Endodermal cell (in vitro differentiated cells): ENCODE measurements at regions not wholly inside any gene's neighbourhood (a gene's known extent, or its start where the extent isn't known, plus 50 kb on each side); places are given as distances from the start of the nearest gene placed in this dataset.

Experiments used
- DNase-seq: peaks from one replicate; pipeline ENCODE4 v3.0.0-alpha.2; 2017
- H3K27ac ChIP-seq: 2 replicates; pipeline ENCODE4 v1.5.1; 2013; ENCODE audit warnings: mild to moderate bottlenecking, low read depth, low read length, moderate library complexity
- H3K27me3 ChIP-seq: 2 replicates; pipeline ENCODE4 v1.6.1; 2013; ENCODE audit warnings: mild to moderate bottlenecking, low read length, moderate library complexity; ENCODE audit not compliant: insufficient read depth, control insufficient read depth, poor library complexity, severe bottlenecking
- H3K36me3 ChIP-seq: 2 replicates; pipeline ENCODE4 v1.7.0; 2013; ENCODE audit warnings: mild to moderate bottlenecking, low read length, moderate library complexity; ENCODE audit not compliant: control insufficient read depth, insufficient read depth
- H3K4me1 ChIP-seq: one replicate; pipeline ENCODE4 v1.7.0; 2013; ENCODE audit warnings: low read length; ENCODE audit not compliant: control insufficient read depth, insufficient read depth
- H3K4me3 ChIP-seq: 2 replicates; pipeline ENCODE4 v1.5.1; 2013; ENCODE audit warnings: mild to moderate bottlenecking, low read length, moderate library complexity
- H3K9ac ChIP-seq: 2 replicates; pipeline ENCODE4 v1.6.1; 2013; ENCODE audit warnings: mild to moderate bottlenecking, low read length, moderate library complexity; ENCODE audit not compliant: poor library complexity, severe bottlenecking; ENCODE audit errors: extremely low read depth
- H3K9me3 ChIP-seq: 2 replicates; pipeline ENCODE4 v1.6.1; 2013; ENCODE audit warnings: mild to moderate bottlenecking, low read length, moderate library complexity; ENCODE audit not compliant: control insufficient read depth
- H3K27ac Mint-ChIP-seq: 2 replicates; pipeline ENCODE4 v1.8.0; 2020; ENCODE audit warnings: mixed read lengths
- H3K27me3 Mint-ChIP-seq: 2 replicates; pipeline ENCODE4 v1.8.0; 2021; ENCODE audit warnings: mild to moderate bottlenecking, mixed read lengths; ENCODE audit not compliant: insufficient read depth
- H3K36me3 Mint-ChIP-seq: 2 replicates; pipeline ENCODE4 v1.8.0; 2020; ENCODE audit warnings: low read depth, mixed read lengths
- H3K4me1 Mint-ChIP-seq: 2 replicates; pipeline ENCODE4 v1.8.0; 2020; ENCODE audit warnings: mixed read lengths
- H3K4me3 Mint-ChIP-seq: 2 replicates; pipeline ENCODE4 v1.8.0; 2020; ENCODE audit warnings: mild to moderate bottlenecking, moderate library complexity, mixed read lengths
- H3K9me3 Mint-ChIP-seq: 2 replicates; pipeline ENCODE4 v1.8.0; 2020; ENCODE audit warnings: mild to moderate bottlenecking, mixed read lengths
- CTCF ChIP-seq: fragments of 200-600 bp; sonication (generic); conservative IDR thresholded peaks from 2 replicates; pipeline ENCODE4 v1.5.0; 2021; ENCODE audit warnings: antibody characterized with exemption, mild to moderate bottlenecking
- WGBS, 2 experiments: methylation state at CpG; one replicate each; pipeline versions ENCODE4 v1.1.5 to v1.1.7; 2013; ENCODE audit warnings: missing lambda C conversion rate in 2 of 2, mixed read lengths in 1 of 2; ENCODE audit not compliant: insufficient coverage in 1 of 2, insufficient read length in 1 of 2; 5-methylcytosine and 5-hydroxymethylcytosine counted together

GRCh38 chr9:18215626-18216025, 258.3 kb upstream of the ADAMTSL1 start:
- no peak overlapping the region for H3K27ac Mint-ChIP-seq
- H3K4me3 Mint-ChIP-seq: no peak overlapping the region
- no peaks in the 10 kb centered on the region for H3K4me1 ChIP-seq
- no peaks in the 10 kb centered on the region for H3K36me3 ChIP-seq
- DNase-seq: no peak
- H3K9me3 ChIP-seq: no peaks in the 10 kb centered on the region
- H3K9me3 Mint-ChIP-seq: no peaks in the 10 kb centered on the region
- WGBS, 2 experiments: 75 to 89% methylated on average over 3 of the region's 3 CpGs
- no peaks in the 10 kb centered on the region for H3K36me3 Mint-ChIP-seq
- no peak overlapping the region for H3K9ac ChIP-seq
- no peak overlapping the region for H3K27ac ChIP-seq
- H3K4me3 ChIP-seq: no peak overlapping the region
- no peak for TF ChIP-seq CTCF
- no peaks in the 10 kb centered on the region for H3K27me3 Mint-ChIP-seq
- no peaks in the 10 kb centered on the region for H3K4me1 Mint-ChIP-seq
- no peaks in the 10 kb centered on the region for H3K27me3 ChIP-seq

- no peak overlapping the region for H3K27ac Mint-ChIP-seq
- TF ChIP-seq CTCF: no peak
- H3K27me3 Mint-ChIP-seq: no peaks in the 10 kb centered on the region
- WGBS, 2 experiments: 95 to 100% methylated on average over 1 of the region's 1 CpG
- Histone ChIP-seq H3K27ac (no peak overlapping the region), H3K9me3 (no peaks in the 10 kb centered on the region), H3K4me1 (no peaks in the 10 kb centered on the region), H3K4me3 (no peak overlapping the region), H3K9ac (no peak overlapping the region), H3K36me3 (no peaks in the 10 kb centered on the region), H3K27me3 (no peaks in the 10 kb centered on the region)
- DNase-seq: no peak
- no peaks in the 10 kb centered on the region for H3K9me3 Mint-ChIP-seq
- H3K4me1 Mint-ChIP-seq: no peaks in the 10 kb centered on the region
- H3K36me3 Mint-ChIP-seq: no peaks in the 10 kb centered on the region
- H3K4me3 Mint-ChIP-seq: no peak overlapping the region
These were observed 257.6 kb upstream of the ADAMTSL1 start for GRCh38 chr9:18216376-18216775.

GRCh38 chr9:18228101-18228500, 245.9 kb upstream of the ADAMTSL1 start:
- H3K4me1 ChIP-seq: no peaks in the 10 kb centered on the region
- no peak overlapping the region for H3K4me3 ChIP-seq
- H3K27ac Mint-ChIP-seq: no peak overlapping the region
- peaks cover 6% of the 10 kb centered on the region for H3K9me3 Mint-ChIP-seq
- H3K36me3 Mint-ChIP-seq: no peaks in the 10 kb centered on the region
- no peak for TF ChIP-seq CTCF
- H3K4me1 Mint-ChIP-seq: no peaks in the 10 kb centered on the region
- H3K36me3 ChIP-seq: no peaks in the 10 kb centered on the region
- no peak overlapping the region for H3K9ac ChIP-seq
- no peaks in the 10 kb centered on the region for H3K27me3 ChIP-seq
- no peak for DNase-seq
- H3K9me3 ChIP-seq: no peaks in the 10 kb centered on the region
- WGBS, 2 experiments: 88 to 100% methylated on average over 2 to 3 of the region's 3 CpGs
- H3K27ac ChIP-seq: no peak overlapping the region
- H3K27me3 Mint-ChIP-seq: no peaks in the 10 kb centered on the region
- no peak overlapping the region for H3K4me3 Mint-ChIP-seq
